ENCODE measurements at regions not wholly inside any gene's neighbourhood (a gene's known extent, or its start where the extent isn't known, plus 50 kb on each side); places are given as distances from the start of the nearest gene placed in this dataset.

- TF ChIP-seq EZH2phosphoT487 (IDR thresholded peaks at IDR 0.05; ENCODE audit: low read depth) (no peak), CTCF (IDR thresholded peaks at IDR 0.05; ENCODE audit: low read depth, low read length) (no peak)
- no peak overlapping the region for H3K27ac ChIP-seq (ENCODE audit: low read length)
- no peaks in the 10 kb centered on the region for H3K4me1 ChIP-seq (ENCODE audit: low read length)
- no peak overlapping the region for H3K4me3 ChIP-seq (ENCODE audit: low read length)
- H3K36me3 ChIP-seq (replicated peaks; ENCODE audit: low read depth, low read length) = no peaks in the 10 kb centered on the region
- H3K9me3 ChIP-seq (ENCODE audit: insufficient read depth, low read length) = no peaks in the 10 kb centered on the region
- no peak overlapping the region for H3K4me2 ChIP-seq (ENCODE audit: low read length)
- H2AFZ ChIP-seq (ENCODE audit: low read depth, low read length) = no peak overlapping the region
- H3K79me2 ChIP-seq (ENCODE audit: low read length) = no peaks in the 10 kb centered on the region
- no peaks in the 10 kb centered on the region for H4K20me1 ChIP-seq (ENCODE audit: insufficient read depth, low read length)
- no peaks in the 10 kb centered on the region for H3K27me3 ChIP-seq (ENCODE audit: low read depth, low read length)
- no peak overlapping the region for H3K9ac ChIP-seq (ENCODE audit: low read length)
Observed at GRCh38 chr17:68784431-68784830, 170.8 kb downstream of the ABCA8 start.

- TF ChIP-seq CTCF (IDR thresholded peaks at IDR 0.05; ENCODE audit: low read depth, low read length) = no peak
- no peak for TF ChIP-seq EZH2phosphoT487 (IDR thresholded peaks at IDR 0.05; ENCODE audit: low read depth)
- no peaks in the 10 kb centered on the region for H4K20me1 ChIP-seq (ENCODE audit: insufficient read depth, low read length)
- H3K9me3 ChIP-seq (ENCODE audit: insufficient read depth, low read length) = no peaks in the 10 kb centered on the region
Observed at GRCh38 chr17:68783861-68784260, 171.3 kb downstream of the ABCA8 start.

GRCh38 chr17:68782789-68783188 lies 172.4 kb downstream of the ABCA8 start:
- Histone ChIP-seq H3K4me1 (ENCODE audit: low read length) (peaks cover 6% of the 10 kb centered on the region), H3K79me2 (ENCODE audit: low read length) (no peaks in the 10 kb centered on the region), H3K4me2 (ENCODE audit: low read length) (no peak overlapping the region), H3K27me3 (ENCODE audit: low read depth, low read length) (no peaks in the 10 kb centered on the region), H3K27ac (ENCODE audit: low read length) (no peak overlapping the region), H3K9ac (ENCODE audit: low read length) (no peak overlapping the region), H3K36me3 (replicated peaks; ENCODE audit: low read depth, low read length) (no peaks in the 10 kb centered on the region), H3K4me3 (ENCODE audit: low read length) (no peak overlapping the region), H3K9me3 (ENCODE audit: insufficient read depth, low read length) (no peaks in the 10 kb centered on the region), H4K20me1 (ENCODE audit: insufficient read depth, low read length) (no peaks in the 10 kb centered on the region), H2AFZ (ENCODE audit: low read depth, low read length) (no peak overlapping the region)
- TF ChIP-seq CTCF (IDR thresholded peaks at IDR 0.05; ENCODE audit: low read depth, low read length) (no peak), EZH2phosphoT487 (IDR thresholded peaks at IDR 0.05; ENCODE audit: low read depth) (no peak)

More at GRCh38 chr17:68783861-68784260, 171.3 kb downstream of the ABCA8 start:
- Histone ChIP-seq H3K4me1 (ENCODE audit: low read length) (no peaks in the 10 kb centered on the region), H3K4me2 (ENCODE audit: low read length) (no peak overlapping the region), H3K9ac (ENCODE audit: low read length) (no peak overlapping the region), H3K4me3 (ENCODE audit: low read length) (no peak overlapping the region), H3K79me2 (ENCODE audit: low read length) (no peaks in the 10 kb centered on the region), H3K27me3 (ENCODE audit: low read depth, low read length) (no peaks in the 10 kb centered on the region), H2AFZ (ENCODE audit: low read depth, low read length) (no peak overlapping the region), H3K36me3 (replicated peaks; ENCODE audit: low read depth, low read length) (no peaks in the 10 kb centered on the region), H3K27ac (ENCODE audit: low read length) (no peak overlapping the region)

GRCh38 chr17:68780596-68780995 lies 174.6 kb downstream of the ABCA8 start:
- Histone ChIP-seq H3K9me3 (ENCODE audit: insufficient read depth, low read length) (no peaks in the 10 kb centered on the region), H3K9ac (ENCODE audit: low read length) (no peak overlapping the region), H3K4me1 (ENCODE audit: low read length) (peaks cover 13% of the 10 kb centered on the region), H3K27ac (ENCODE audit: low read length) (no peak overlapping the region), H4K20me1 (ENCODE audit: insufficient read depth, low read length) (no peaks in the 10 kb centered on the region), H3K27me3 (ENCODE audit: low read depth, low read length) (no peaks in the 10 kb centered on the region), H3K79me2 (ENCODE audit: low read length) (no peaks in the 10 kb centered on the region), H3K4me2 (ENCODE audit: low read length) (no peak overlapping the region), H3K4me3 (ENCODE audit: low read length) (no peak overlapping the region), H3K36me3 (replicated peaks; ENCODE audit: low read depth, low read length) (no peaks in the 10 kb centered on the region), H2AFZ (ENCODE audit: low read depth, low read length) (no peak overlapping the region)
- no peak for TF ChIP-seq EZH2phosphoT487 (IDR thresholded peaks at IDR 0.05; ENCODE audit: low read depth)
- no peak for TF ChIP-seq CTCF (IDR thresholded peaks at IDR 0.05; ENCODE audit: low read depth, low read length)

Data from OCI-LY3 (cell line).